Occipital lobe (tissue), 1 donor: ENCODE measurements at regions not wholly inside any gene's neighbourhood (a gene's known extent, or its start where the extent isn't known, plus 50 kb on each side); places are given as distances from the start of the nearest gene placed in this dataset.

Experiments
- DNase-seq: peaks from one replicate; lab custom pipeline; 2025; lab: John Stamatoyannopoulos, UW

DNA sequence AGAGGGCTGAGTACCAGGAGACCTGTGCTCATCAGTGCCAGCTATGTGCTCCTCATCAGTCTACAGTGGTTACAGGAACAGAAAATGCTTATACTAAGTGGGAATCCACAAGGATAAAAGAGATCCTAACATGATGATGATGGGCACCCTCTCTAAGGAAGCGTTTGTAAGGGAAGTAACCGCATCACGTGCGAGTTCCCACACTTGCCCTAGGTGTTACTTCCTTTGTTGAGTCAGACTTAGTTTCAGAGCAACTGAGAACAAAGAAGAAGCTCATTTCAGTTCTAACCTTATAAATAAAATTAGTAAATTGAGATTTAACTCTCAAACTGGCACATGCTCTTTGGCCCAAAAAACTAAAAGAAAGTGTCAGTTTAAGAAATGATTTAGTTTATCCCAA lies 956.4 kb upstream of the TMEM132C start:
- DNase-seq = no peak

DNA sequence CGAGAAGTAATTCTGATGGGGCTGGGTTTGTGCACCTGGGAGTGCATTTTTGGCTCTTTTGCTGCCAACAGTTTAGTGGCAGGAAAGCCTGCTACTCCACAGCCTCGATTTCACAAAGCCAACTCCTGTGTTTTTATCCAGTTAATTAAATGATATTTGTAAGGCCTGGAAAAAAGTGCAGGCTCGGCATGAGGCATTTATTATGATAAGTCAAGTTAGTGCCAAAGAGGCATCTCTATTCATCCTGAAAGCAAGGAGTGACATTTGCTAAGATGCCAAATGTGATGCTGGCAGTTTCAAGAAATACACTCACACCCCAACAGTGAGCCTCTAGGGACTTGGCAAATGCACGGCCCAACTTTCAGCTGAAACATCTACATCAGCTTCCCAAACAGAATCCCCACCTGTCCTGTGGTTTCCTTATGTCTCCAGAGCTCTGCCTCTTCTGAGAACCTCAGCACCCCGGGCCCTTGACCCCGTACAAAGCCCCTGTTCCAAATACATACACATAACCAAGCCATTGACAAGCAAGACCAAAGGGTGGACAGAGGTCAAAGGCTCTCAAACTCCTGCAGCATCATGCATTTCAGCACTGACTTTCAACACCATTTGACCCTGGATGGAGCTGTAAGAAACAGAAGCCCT lies 955.1 kb upstream of the TMEM132C start:
- no peak for DNase-seq

DNA sequence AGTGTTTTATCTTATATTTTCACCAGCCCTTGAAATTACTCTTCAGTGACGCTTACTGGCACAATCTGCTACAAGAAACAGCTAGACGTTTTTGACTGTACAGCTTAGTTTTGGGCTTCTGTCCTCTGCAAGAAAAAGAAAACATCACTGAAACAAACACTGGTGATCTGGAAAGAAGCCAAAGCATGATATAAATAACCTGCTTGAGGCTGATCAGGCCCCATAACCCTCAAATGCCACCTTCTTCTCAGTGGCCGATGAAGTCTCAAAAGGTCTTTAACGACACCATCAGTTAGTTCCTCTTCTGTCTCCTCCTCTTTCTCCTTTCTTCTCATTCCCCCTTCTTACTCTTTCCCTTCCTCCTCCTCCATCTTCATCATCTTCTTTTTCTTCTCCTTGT lies 942.3 kb upstream of the TMEM132C start:
- no peak for DNase-seq

DNA sequence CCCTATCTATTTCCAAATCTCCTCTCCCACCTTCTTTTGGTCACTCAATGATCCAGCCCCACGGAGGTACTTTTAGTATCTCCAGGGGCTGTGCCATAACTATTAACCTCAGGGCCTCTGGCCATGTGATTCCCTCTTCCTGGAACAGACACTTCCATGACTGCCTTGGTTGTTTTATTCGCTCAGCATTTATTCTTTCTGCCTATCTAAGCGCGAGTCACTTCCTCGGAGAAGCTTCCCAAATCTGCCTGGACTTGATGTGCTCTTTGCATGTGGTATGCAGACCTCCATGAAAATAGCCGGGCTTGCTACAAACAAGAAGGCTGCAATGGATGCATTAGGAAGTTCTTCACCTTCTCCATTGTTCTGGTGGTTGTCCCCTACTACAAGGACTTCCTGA lies 939.0 kb upstream of the TMEM132C start:
- no peak for DNase-seq

DNA sequence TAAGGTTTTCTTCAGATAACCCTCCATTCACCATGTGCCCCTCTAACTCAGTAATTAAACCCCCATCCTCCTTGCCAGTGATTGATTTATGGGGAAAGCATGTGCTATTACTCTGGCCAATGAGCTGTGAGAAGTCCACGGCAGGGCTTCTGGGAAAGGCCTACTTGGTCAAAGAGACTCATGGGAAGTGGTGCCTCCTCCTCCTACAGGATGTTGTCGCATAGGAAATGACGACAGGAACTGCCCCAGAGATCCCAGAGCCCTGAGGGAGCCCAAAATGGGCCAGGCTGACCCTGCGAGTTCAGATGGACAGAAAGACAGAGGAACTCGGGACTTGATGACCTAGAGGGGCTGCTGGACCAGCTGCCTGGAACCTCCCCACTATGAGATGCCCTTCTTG lies 938.1 kb upstream of the TMEM132C start:
- DNase-seq = no peak

DNA sequence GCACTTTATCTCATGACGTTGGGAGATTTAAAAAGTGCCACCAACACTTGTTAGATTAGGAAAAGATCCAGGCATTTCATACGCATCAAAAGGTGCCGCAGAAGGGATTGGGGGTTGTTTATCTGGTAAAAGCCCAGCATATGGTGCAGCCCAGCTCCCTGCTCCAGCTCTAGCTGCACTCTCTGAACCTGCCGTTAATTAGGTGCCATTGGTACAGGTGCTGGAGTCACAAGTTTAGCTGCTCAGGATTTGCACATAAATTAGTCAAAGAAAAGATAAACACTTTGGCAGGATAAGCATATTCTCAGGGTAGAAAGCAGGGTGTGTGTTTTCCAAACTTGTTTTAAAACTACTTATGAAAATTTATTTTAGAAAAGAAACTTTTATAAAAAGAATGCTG lies 932.6 kb upstream of the TMEM132C start:
- no peak for DNase-seq

DNA sequence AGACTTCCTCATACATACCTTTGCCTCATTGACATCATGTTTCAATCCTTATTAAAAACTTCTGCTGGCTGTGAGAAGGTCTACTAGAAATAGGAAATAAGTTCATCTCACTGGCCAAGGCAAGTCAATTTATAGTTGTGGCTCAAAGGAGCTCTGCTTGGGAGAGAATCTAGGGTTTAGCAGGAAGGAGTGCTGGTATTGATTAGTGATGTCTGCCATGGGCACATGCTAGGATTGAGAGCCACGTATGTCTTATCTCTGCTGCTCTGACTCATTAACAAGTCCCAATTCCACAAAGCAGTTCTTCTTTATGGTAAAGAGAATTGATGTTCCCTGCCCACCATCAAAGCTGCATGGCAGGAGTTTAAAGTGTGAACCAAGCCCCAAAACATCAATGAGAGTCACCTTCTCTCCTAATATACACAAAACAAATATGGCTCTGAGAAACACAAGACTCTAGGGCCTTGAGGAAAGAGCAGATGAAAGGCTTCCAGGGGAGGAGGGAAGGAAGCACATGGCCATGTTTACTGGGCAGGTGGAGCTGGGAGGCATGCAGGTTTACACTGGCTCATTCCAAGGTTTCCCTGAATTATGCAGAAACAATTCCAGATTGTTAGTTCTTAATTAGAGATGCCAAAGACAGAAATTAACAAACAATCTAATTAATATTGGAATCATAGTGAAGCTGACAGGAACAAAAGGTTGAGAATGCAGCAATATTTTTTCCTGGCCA lies 931.9 kb upstream of the TMEM132C start:
- no peak for DNase-seq

DNA sequence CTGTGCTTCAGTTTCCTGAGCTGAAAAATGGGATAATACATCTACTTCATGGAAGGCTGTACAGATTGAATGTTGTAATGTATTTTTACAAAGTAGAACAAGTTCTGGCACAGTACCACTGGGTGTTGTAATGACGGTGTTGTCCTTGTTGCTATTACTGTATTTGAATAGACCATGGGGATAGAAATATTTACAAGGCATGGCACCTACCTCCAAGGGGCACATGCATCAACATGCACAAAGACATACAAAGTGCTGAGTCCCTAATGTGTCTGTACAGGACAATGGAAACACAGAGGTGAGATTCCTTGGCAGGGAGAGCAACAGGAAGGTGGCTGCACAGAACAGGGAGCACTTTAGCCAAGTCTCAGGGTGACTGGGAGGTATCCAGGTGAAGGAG lies 930.6 kb upstream of the TMEM132C start:
- DNase-seq = no peak

DNA sequence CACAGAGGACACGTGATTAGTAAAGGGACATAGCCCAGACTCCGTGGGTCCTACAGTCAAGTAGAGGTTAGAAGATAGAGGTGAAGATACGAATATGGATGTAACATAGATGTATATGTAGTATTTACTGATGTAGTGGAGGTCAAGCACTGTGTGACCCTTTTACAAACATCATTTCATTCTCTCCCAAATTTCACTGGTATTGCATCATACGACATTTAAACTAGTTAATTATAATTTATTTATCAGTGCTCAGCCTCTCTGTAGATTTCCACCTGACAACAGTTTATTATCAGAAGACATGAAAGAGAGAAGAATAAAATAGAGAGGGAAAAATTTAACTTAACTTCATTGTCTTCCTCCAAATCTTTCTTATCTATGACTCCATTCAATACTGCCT lies 927.9 kb upstream of the TMEM132C start:
- DNase-seq = no peak

DNA sequence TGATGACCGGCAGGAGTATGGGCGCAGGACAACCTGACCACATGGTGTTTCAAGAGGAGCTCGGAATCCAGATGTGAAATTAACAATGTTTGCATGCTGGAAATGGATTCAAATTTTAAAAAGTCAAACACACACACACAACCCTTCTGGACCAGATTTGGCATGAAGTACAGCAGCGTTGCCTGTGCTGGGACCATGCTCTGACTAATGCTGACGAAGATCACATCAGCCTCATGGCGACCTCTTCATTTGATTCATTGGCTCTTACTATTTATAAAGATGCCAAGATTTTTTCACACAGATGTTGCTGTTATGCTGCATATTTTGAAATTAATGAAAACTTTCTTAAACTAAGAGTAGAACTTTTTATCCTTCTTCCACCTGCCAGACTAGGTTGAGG lies 926.6 kb upstream of the TMEM132C start:
- DNase-seq = no peak

DNA sequence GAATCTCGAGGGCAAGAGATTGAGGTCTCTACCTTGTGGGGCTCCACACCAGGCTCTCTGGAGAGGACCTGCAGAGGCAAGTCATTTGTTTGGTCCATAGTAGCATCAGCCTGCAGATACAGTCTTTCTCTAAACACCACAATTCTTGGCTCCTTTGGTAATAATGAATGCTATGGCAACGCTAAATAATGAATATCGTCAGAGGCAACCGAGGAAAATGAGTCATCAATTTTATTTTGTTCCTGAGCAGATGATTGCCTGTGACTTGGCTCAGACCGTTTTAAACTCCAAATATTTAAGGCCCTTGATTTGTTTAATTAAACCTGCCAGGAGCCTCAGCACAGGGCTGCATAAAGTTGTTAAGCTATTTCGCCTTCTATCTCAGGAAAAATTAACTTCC lies 924.1 kb upstream of the TMEM132C start:
- DNase-seq = no peak

DNA sequence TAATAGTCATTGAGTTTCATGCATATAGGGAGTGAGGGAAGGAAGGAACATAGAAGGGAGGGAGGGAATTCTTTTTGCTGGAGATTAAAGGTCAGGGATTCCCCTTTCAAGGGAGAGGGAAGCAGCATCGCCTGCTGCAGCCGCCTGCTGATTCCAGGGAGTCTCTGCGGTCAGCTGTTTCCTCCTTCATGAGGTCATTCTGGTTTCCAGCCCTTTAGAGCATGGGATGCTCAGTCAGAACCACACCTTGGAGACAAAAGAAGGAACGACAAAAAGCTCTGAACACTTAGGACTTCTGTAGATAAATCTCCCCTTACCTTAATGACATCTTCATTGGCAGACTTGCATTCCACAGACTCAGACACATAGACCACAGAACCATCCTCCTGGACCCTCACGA lies 923.0 kb upstream of the TMEM132C start:
- no peak for DNase-seq

DNA sequence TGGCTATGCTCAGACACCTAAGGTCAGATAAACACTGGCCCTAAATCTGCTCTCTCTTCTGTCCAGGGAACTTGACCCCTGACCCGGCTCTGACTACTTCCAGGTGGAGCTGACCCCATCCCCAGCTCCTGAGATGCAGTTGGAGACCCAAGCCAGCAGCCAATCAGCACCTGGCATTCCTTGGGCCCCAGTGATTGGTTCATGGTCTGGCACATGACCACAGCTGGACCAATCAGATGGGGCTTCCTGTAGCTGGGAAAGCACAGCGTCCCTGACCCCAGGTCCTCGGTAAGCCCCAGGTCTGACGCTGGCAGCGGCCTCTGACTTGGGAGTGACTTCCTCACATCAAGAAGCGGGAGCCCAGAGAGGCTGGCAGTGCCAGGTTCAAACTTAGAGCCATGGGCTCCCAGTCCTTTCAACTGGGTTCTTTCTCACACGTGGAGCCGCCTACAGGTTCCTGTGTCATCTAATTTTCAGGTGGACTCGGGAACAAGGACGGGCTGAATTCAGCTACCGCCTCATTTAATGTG lies 915.4 kb upstream of the TMEM132C start:
- DNase-seq = no peak

DNA sequence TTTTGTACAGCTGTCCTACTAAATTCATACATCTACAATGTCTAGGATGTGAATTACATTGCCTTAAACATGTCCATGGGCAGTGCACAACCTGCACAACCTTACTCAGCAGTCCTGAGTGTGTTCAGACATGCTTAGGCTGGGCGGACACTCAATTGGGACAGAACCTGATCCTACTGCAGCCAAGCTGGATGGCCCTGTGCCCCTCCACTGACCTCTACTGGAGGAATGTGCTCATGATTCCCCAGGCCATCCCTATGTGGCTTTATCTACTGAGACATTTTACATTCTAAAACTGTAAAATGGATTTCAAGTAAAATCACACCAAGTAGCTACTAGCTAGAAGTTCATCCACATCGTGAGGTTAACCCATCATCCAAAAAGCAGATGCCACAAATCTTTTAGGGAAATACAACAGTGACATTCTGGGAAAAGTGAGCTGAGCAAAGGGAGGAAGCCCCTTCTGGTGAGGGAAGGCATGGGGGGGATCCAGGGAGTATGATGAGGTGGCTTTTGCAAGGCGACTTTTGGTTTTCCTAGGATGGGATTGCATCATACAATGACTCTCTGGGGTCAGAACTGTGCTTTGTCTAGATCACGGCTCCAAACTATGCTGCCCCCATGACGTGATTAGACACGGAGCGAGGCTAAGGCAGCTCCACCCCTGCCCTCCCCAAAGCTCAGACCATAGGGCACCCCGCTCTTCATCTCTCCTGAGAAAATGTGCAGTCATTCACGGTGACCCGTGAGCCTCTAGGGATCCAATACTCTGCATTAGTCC lies 911.7 kb upstream of the TMEM132C start:
- no peak for DNase-seq

DNA sequence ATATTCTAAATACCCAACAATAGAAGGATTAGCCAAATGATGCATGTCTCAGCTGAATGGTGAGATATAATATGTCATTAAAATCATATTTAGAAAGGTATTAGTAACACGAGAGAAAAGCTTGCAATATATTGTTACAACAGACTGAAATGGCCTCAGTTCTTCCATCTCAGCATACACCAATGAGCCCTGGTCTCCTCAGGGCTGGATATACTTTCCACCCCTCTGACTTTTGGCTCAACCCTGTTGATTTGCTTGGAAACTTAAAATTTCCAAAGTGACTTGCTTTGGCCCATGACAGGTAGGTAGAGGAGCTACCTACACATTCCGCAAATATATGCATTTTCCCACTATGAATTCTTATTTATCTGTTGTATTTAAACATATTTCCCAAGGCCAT lies 908.1 kb upstream of the TMEM132C start:
- no peak for DNase-seq

DNA sequence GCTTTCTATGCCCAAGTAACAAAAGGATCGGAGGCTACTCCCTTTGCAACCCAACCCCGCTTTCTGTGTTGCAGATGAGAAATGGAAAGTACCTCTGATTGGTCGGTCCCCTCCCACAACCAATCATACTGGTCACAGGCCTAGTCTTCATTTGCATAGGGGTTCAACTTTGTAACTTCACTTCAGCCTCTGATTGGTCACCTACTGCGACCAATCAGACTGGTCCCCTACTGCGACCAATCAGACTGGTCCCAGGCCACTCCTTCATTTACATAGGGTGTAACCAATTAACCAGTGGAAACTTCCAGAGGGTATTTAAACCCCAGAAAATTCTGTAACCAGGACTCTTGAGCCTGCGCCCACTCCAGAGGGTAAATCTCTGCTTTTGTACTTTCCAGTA lies 906.4 kb upstream of the TMEM132C start:
- no peak for DNase-seq

DNA sequence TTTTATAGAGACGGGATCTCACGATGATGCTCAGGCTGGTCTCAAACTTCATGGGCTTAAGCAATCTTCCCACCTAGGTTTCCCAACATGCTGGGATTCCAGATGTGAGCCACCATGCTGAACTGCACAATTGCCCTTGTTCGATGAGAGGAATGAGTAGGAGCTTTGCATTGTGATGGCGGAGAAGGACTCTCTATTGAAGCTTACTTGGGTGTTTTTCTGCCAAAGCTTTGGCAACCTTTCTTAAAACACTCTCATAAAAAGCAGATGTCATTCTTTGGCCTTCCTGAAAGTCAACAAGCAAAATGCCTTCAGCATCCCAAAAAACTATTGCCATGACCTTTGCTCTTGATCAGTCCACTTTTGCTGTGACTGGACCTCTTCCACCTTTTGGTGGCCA lies 904.8 kb upstream of the TMEM132C start:
- DNase-seq = no peak

DNA sequence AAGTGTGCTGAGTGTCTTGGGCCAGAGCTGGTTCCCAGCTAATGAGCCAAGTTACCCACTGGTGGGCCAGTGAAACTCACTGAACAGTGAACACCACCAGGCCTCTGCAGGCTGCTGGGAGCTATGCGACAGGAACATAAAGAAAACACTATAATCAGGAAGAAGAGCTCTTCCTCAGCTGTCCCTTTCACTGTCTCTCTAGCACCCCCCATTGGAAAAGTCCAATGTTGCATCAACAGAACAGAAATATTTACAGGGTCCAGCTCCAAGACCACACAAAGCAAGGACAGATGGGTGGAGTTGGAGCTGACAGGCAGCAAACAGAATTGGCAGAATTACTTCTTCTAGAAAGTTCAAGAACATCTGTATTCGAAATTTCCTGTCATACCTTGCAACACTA lies 903.6 kb upstream of the TMEM132C start:
- DNase-seq = no peak

DNA sequence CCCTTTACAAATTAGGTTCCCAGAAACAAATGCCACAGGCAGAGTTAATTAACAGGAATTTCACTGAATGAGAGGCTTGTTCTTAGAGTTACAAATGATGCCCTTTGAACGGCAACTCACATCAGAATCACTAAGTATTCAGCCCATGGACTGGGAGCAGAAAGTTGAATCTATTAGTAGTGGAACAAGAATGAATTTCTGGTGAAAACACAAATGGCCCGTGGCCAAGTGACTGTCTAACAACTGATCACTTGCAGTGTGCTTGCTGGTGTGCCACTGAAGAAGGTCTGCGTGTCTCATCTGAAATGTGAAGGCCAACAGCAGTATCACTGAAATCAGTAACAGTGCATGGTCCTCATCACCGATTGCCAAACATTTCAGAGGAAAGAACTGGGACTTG lies 893.4 kb upstream of the TMEM132C start:
- DNase-seq = no peak

DNA sequence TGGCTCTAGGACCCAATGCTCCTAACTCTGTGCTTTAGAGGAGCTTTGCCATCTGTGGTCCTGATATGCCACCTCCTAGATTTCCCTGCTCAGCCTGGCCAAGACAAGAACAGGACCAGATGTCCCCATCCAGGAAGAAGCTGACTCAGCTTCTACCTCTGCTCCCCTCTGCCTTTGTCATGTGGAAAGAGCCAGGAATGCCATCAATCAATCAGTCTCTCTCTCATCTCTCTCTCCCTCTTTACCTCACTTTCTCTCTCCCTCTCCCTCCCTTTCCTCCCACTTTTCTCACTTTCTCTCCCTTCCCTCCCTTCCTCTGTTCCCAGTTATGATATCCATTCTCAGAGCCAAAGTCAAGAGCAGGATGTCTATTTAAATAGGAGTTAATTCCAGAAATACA lies 892.5 kb upstream of the TMEM132C start:
- no peak for DNase-seq

DNA sequence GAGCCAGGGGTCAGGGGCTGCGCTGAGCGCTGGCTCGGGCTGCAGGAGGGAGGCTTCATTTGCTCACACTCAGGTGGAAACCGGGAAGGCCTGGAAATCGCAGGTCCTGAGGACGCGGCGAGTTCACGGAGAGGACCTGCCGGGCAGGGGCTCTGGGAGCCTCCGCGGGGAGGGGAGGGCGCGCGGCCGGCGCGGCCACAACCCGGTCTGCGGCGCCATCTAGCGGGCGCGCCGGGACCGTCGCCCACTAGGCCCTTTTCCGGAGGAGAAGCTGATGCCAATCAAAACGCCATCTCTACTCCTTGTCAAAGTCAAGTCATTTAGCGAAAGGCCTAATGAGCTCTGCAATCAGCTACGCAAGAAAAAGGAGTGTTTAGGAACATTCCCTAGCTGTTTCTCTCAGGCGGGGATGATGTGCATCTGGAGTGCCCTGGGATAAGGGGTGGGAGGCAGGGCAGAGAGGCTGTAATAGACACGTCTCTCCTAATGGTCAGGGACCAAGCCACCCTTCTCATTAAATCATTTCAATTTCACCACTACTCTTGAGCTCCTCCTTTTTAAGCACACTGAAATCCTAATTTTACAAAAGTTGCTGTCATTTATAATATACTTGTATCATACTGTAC lies 885.8 kb upstream of the TMEM132C start:
- no peak for DNase-seq

DNA sequence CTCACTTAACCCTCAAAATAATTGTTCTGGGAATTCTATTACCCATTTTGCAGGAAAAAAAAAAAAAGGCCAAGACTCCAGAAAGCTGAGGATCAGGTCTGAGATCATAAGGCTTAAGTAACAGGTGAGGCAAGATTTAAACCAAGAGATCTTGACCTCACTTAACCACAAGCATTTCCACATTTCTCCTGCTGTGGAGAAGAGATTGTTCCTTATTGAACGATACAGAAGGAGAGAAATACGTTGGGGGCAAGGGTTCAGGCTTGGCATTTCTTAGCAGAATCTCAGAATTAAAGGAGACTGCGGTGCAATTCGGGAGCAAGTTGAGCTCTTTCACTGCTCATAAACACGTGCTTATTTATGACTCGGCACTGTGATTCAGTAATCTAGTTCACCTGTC lies 885.3 kb upstream of the TMEM132C start:
- DNase-seq = no peak
